Bronchial epithelial cell (primary cell): ENCODE measurements at regions not wholly inside any gene's neighbourhood (a gene's known extent, or its start where the extent isn't known, plus 50 kb on each side); places are given as distances from the start of the nearest gene placed in this dataset.
A peak's percentile ranks its signal among the peaks of the same experiment; 100 is the strongest.

Experiments used
- DNase-seq: peaks from one replicate; pipeline ENCODE4 v3.0.0-alpha.2; 2010; ENCODE audit warnings: low read depth
- FAIRE-seq: peaks from 2 replicates; lab custom pipeline; 2011; peaks lifted over from hg19 to GRCh38; lab: Jason Lieb, UNC
- H3K27me3 ChIP-seq: 2 replicates; pipeline ENCODE4 v1.5.1; 2011; ENCODE audit warnings: low read length; ENCODE audit not compliant: control insufficient read depth, insufficient read depth
- H3K36me3 ChIP-seq: 2 replicates; pipeline ENCODE4 v1.5.1; 2011; ENCODE audit warnings: low read length; ENCODE audit not compliant: control insufficient read depth, insufficient read depth
- H3K4me3 ChIP-seq: 2 replicates; pipeline ENCODE4 v1.5.1; 2011; ENCODE audit warnings: mild to moderate bottlenecking, low read depth, low read length, control low read depth
- TF ChIP-seq, protein P1 (sequence below): IDR thresholded peaks from 2 replicates; pipeline ENCODE4 v1.5.1; 2011; ENCODE audit warnings: mild to moderate bottlenecking, moderate library complexity, low read length, control low read depth, inconsistent platforms; ENCODE audit not compliant: insufficient read depth, severe bottlenecking

DNA sequence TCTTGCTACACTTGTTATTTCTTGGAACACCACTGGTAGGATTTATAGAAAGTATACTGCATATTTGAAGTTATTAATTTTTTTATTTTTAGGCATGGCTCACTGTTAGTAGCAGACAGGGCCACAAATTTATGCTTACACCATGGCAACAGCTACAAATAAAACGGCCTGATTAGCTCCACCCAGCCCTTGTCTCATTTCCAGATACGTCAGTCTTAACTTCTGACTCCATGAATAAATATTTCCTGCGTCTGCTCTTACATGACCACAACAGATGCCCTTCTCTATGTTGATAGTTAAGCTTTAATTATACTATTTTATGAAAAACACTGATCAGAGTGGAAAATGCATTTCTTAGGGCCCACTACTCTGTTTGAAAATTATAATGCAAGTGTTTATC, 62.3 kb upstream of the CPOX start:
- H3K36me3 ChIP-seq, result no peaks in the 10 kb centered on the region
- FAIRE-seq (no peak), DNase-seq (peak; percentile 33)

DNA sequence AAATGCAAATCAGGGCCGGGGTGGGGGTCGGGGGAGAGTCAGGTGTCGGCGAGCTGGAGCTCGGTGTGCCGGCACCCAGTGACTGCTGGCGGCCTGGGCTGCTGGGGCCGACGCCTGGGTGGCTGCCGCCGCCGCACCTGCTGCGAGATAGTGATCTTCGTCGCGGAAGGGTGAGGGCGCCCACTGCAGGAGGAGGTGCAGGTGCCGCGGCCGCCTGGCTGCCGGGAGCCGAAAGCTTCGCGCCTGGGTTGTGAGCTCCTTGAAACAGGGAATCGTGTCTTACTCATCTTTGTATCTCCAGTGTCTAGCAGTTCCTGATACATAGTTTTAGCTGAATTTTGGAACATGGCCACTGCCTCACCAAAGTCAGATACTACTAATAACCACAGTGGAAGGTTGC, 64.0 kb upstream of the CPOX start:
- no peak overlapping the region for H3K4me3 ChIP-seq
- H3K27me3 ChIP-seq, result no peaks in the 10 kb centered on the region
- FAIRE-seq (no peak), DNase-seq (peak; percentile 29)
- TF ChIP-seq, protein P1, sequence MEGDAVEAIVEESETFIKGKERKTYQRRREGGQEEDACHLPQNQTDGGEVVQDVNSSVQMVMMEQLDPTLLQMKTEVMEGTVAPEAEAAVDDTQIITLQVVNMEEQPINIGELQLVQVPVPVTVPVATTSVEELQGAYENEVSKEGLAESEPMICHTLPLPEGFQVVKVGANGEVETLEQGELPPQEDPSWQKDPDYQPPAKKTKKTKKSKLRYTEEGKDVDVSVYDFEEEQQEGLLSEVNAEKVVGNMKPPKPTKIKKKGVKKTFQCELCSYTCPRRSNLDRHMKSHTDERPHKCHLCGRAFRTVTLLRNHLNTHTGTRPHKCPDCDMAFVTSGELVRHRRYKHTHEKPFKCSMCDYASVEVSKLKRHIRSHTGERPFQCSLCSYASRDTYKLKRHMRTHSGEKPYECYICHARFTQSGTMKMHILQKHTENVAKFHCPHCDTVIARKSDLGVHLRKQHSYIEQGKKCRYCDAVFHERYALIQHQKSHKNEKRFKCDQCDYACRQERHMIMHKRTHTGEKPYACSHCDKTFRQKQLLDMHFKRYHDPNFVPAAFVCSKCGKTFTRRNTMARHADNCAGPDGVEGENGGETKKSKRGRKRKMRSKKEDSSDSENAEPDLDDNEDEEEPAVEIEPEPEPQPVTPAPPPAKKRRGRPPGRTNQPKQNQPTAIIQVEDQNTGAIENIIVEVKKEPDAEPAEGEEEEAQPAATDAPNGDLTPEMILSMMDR, result peak; percentile 66
- no peaks in the 10 kb centered on the region for H3K36me3 ChIP-seq

More for the DNA sequence above, 62.3 kb upstream of the CPOX start:
- TF ChIP-seq, protein P1, result no peak
- no peak overlapping the region for H3K4me3 ChIP-seq
- no peaks in the 10 kb centered on the region for H3K27me3 ChIP-seq

DNA sequence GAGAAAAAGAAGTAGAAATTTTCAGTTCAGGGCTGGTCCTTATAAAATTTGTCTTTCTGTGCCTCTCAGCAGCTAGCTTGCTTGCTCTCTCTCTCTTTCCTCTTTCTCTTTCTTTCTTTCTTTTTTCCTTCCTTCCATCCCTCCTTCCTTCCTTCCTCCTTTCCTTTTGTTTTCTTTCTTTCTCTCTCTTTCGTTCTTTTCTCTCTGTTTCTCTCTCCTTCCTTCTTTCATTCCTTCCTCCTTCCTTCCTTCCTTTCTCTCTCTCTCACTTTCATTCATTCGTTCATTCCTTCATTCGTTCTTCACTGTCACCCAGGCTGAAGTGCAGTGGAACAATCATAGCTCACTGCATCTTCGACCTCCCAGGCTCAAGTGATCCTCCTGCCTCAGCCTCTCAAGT, 69.3 kb upstream of the CPOX start:
- FAIRE-seq, result no peak
- TF ChIP-seq, protein P1, result no peak
- H3K27me3 ChIP-seq, result no peaks in the 10 kb centered on the region
- DNase-seq, result no peak
- no peaks in the 10 kb centered on the region for H3K36me3 ChIP-seq
- no peak overlapping the region for H3K4me3 ChIP-seq

DNA sequence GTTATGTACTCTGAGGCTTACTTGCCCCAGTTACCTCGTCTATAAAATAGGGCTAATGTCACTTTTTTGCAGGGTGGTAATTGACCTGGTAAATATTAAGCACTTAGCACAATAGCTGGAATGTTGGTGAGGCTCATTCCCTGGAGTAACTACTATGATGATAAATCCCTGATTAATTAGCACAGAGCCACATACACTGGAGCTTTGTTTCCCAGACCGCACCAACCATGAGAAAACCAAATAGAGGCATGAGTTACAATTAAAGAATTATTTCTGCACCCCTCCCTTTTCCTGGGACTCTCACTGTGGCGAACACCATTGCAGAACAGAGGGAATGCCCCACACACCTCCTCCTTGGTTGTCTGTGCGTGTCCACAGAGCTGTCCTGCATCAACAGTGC, 76.6 kb upstream of the CPOX start:
- no peak for DNase-seq
- no peaks in the 10 kb centered on the region for H3K36me3 ChIP-seq
- TF ChIP-seq, protein P1, result no peak

DNA sequence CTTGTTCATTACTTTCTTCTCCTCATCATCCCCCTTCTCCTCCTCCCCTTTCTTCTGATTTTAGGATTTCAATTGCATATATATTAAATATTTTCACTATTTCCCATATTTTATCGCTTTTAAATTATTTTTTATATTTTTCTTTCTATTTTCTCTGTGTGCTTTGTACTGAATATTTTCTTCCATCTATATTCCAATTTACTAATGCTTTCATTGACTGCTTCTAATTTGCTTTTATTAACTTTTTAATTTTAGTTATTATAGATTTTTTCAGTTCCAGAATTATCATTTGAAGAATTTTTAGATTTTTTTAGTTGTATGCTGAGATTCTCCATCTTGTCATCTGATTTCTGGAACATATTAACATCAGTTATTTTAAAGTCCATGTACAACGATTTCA, 83.2 kb upstream of the ST3GAL6 start:
- Histone ChIP-seq H3K27me3 (no peaks in the 10 kb centered on the region), H3K4me3 (no peak overlapping the region), H3K36me3 (no peaks in the 10 kb centered on the region)
- no peak for DNase-seq
- TF ChIP-seq, protein P1, result no peak
- no peak for FAIRE-seq

More for the DNA sequence above, 76.6 kb upstream of the CPOX start:
- no peaks in the 10 kb centered on the region for H3K27me3 ChIP-seq
- FAIRE-seq, result no peak
- H3K4me3 ChIP-seq, result no peak overlapping the region

DNA sequence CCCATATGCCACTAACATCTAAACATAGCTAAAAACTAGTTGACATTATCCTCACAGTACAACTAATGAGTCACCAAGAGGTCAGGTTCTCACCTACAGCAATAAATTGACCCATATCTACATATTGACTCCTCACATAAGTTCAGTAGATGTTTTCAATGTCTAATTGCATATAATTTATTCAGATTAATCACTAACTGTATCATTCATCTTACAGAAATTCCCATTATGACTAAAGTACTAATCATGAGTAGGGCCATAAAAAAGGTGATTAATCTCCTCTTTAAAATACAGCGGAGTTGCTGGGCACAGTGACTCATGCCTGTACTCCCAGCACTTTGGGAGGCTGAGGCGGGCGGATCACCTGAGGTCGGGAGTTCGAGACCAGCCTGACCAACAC, 82.4 kb upstream of the ST3GAL6 start:
- no peak for FAIRE-seq

More for the DNA sequence above, 82.4 kb upstream of the ST3GAL6 start:
- peak; percentile 89 for DNase-seq
- no peaks in the 10 kb centered on the region for H3K27me3 ChIP-seq
- H3K4me3 ChIP-seq, result no peak overlapping the region
- TF ChIP-seq, protein P1, result no peak
- no peaks in the 10 kb centered on the region for H3K36me3 ChIP-seq
